ENCODE measurements at regions not wholly inside any gene's neighbourhood (a gene's known extent, or its start where the extent isn't known, plus 50 kb on each side); places are given as distances from the start of the nearest gene placed in this dataset.

- DNase-seq (ENCODE audit: insufficient read length) (no peak), FAIRE-seq (no peak)
- TF ChIP-seq POLR2A (IDR thresholded peaks at IDR 0.05; ENCODE audit: low read depth, low read length), result no peak
- no peak for TF ChIP-seq TAF1 (IDR thresholded peaks at IDR 0.05; ENCODE audit: borderline replicate concordance, low read depth, low read length)
- no peak for TF ChIP-seq POLR2AphosphoS5 (IDR thresholded peaks at IDR 0.05; ENCODE audit: low read depth, low read length)
Measured at GRCh38 chr4:114191496-114191895, 212.0 kb upstream of the ARSJ start.

- TF ChIP-seq POLR2A (IDR thresholded peaks at IDR 0.05; ENCODE audit: low read depth, low read length) (no peak), TAF1 (IDR thresholded peaks at IDR 0.05; ENCODE audit: borderline replicate concordance, low read depth, low read length) (no peak), POLR2AphosphoS5 (IDR thresholded peaks at IDR 0.05; ENCODE audit: low read depth, low read length) (no peak)
- DNase-seq (ENCODE audit: insufficient read length) (no peak), FAIRE-seq (no peak)
Measured at GRCh38 chr4:114192854-114193253, 213.4 kb upstream of the ARSJ start.

- no peak for DNase-seq (ENCODE audit: insufficient read length)
- no peak for FAIRE-seq
- no peak for TF ChIP-seq POLR2AphosphoS5 (IDR thresholded peaks at IDR 0.05; ENCODE audit: low read depth, low read length)
- no peak for TF ChIP-seq TAF1 (IDR thresholded peaks at IDR 0.05; ENCODE audit: borderline replicate concordance, low read depth, low read length)
- TF ChIP-seq POLR2A (IDR thresholded peaks at IDR 0.05; ENCODE audit: low read depth, low read length), result no peak
Measured at GRCh38 chr4:114193624-114194399, 214.4 kb upstream of the ARSJ start.

- TF ChIP-seq POLR2A (IDR thresholded peaks at IDR 0.05; ENCODE audit: low read depth, low read length) (no peak), POLR2AphosphoS5 (IDR thresholded peaks at IDR 0.05; ENCODE audit: low read depth, low read length) (no peak), TAF1 (IDR thresholded peaks at IDR 0.05; ENCODE audit: borderline replicate concordance, low read depth, low read length) (no peak)
- FAIRE-seq (no peak), DNase-seq (ENCODE audit: insufficient read length) (no peak)
Measured at GRCh38 chr4:114196606-114197005, 217.2 kb upstream of the ARSJ start.

GRCh38 chr4:114200026-114200425 is 220.6 kb upstream of the ARSJ start:
- DNase-seq (ENCODE audit: insufficient read length) (no peak), FAIRE-seq (no peak)
- no peak for TF ChIP-seq POLR2A (IDR thresholded peaks at IDR 0.05; ENCODE audit: low read depth, low read length)
- no peak for TF ChIP-seq POLR2AphosphoS5 (IDR thresholded peaks at IDR 0.05; ENCODE audit: low read depth, low read length)
- TF ChIP-seq TAF1 (IDR thresholded peaks at IDR 0.05; ENCODE audit: borderline replicate concordance, low read depth, low read length), result no peak

GRCh38 chr4:114205261-114205660 is 225.8 kb upstream of the ARSJ start:
- no peak for DNase-seq (ENCODE audit: insufficient read length)
- no peak for FAIRE-seq
- TF ChIP-seq POLR2AphosphoS5 (IDR thresholded peaks at IDR 0.05; ENCODE audit: low read depth, low read length) (no peak), TAF1 (IDR thresholded peaks at IDR 0.05; ENCODE audit: borderline replicate concordance, low read depth, low read length) (no peak)

GRCh38 chr4:114208574-114209151 is 229.2 kb upstream of the ARSJ start:
- TF ChIP-seq POLR2A (IDR thresholded peaks at IDR 0.05; ENCODE audit: low read depth, low read length) (no peak), POLR2AphosphoS5 (IDR thresholded peaks at IDR 0.05; ENCODE audit: low read depth, low read length) (no peak), TAF1 (IDR thresholded peaks at IDR 0.05; ENCODE audit: borderline replicate concordance, low read depth, low read length) (no peak)
- DNase-seq (ENCODE audit: insufficient read length) (no peak), FAIRE-seq (no peak)

GRCh38 chr4:114209584-114209983 is 230.1 kb upstream of the ARSJ start:
- no peak for FAIRE-seq
- TF ChIP-seq TAF1 (IDR thresholded peaks at IDR 0.05; ENCODE audit: borderline replicate concordance, low read depth, low read length) (no peak), POLR2AphosphoS5 (IDR thresholded peaks at IDR 0.05; ENCODE audit: low read depth, low read length) (no peak), POLR2A (IDR thresholded peaks at IDR 0.05; ENCODE audit: low read depth, low read length) (no peak)
- no peak for DNase-seq (ENCODE audit: insufficient read length)

GRCh38 chr4:114211556-114211955 is 232.1 kb upstream of the ARSJ start:
- TF ChIP-seq TAF1 (IDR thresholded peaks at IDR 0.05; ENCODE audit: borderline replicate concordance, low read depth, low read length) (no peak), POLR2A (IDR thresholded peaks at IDR 0.05; ENCODE audit: low read depth, low read length) (no peak), POLR2AphosphoS5 (IDR thresholded peaks at IDR 0.05; ENCODE audit: low read depth, low read length) (no peak)
- FAIRE-seq (no peak), DNase-seq (ENCODE audit: insufficient read length) (no peak)

- FAIRE-seq (no peak), DNase-seq (ENCODE audit: insufficient read length) (no peak)
- no peak for TF ChIP-seq POLR2A (IDR thresholded peaks at IDR 0.05; ENCODE audit: low read depth, low read length)
Measured at GRCh38 chr4:114217150-114217817, 237.8 kb upstream of the ARSJ start.

GRCh38 chr4:114223580-114223979 is 244.1 kb upstream of the ARSJ start:
- no peak for FAIRE-seq
- no peak for TF ChIP-seq TAF1 (IDR thresholded peaks at IDR 0.05; ENCODE audit: borderline replicate concordance, low read depth, low read length)
- DNase-seq (ENCODE audit: insufficient read length), result no peak

GRCh38 chr4:114225436-114225835 is 246.0 kb upstream of the ARSJ start:
- no peak for FAIRE-seq
- TF ChIP-seq POLR2A (IDR thresholded peaks at IDR 0.05; ENCODE audit: low read depth, low read length) (no peak), POLR2AphosphoS5 (IDR thresholded peaks at IDR 0.05; ENCODE audit: low read depth, low read length) (no peak), TAF1 (IDR thresholded peaks at IDR 0.05; ENCODE audit: borderline replicate concordance, low read depth, low read length) (no peak)
- DNase-seq (ENCODE audit: insufficient read length), result no peak
